Stimulated activated CD8-positive, alpha-beta memory T cell treated with anti-CD3 and anti-CD28 coated beads, Interleukin-12 subunit alpha, Interleukin-12 subunit beta, amount 100 ng/mL, for 24 hours (primary cell): ENCODE measurements at regions not wholly inside any gene's neighbourhood (a gene's known extent, or its start where the extent isn't known, plus 50 kb on each side); places are given as distances from the start of the nearest gene placed in this dataset.
"Not testable (repeated sequence)": the region's sequence is repeated elsewhere in the genome, so short reads cannot be mapped to it uniquely, and the experiment has no call there.

Experiments used
- DNase-seq: peaks from one replicate; pipeline ENCODE4 v3.0.0-alpha.2; 2020; ENCODE audit errors: extremely low read depth

GRCh38 chr10:46645110-46645509 is 66.2 kb downstream of the SYT15 start:
- DNase-seq = not testable (repeated sequence)

- DNase-seq = not testable (repeated sequence)
These were observed 67.2 kb downstream of the SYT15 start for GRCh38 chr10:46646132-46646531.

- not testable (repeated sequence) for DNase-seq
These were observed 72.0 kb downstream of the SYT15 start for GRCh38 chr10:46650967-46651366.

GRCh38 chr10:46657437-46657836 is 78.5 kb downstream of the SYT15 start:
- not testable (repeated sequence) for DNase-seq

- DNase-seq = not testable (repeated sequence)
These were observed 81.3 kb downstream of the SYT15 start for GRCh38 chr10:46660027-46660834.

- DNase-seq = not testable (repeated sequence)
These were observed 81.9 kb downstream of the SYT15 start for GRCh38 chr10:46660835-46661164.

- not testable (repeated sequence) for DNase-seq
These were observed 86.6 kb downstream of the SYT15 start for GRCh38 chr10:46665536-46665935.

- not testable (repeated sequence) for DNase-seq
These were observed 89.5 kb downstream of the SYT15 start for GRCh38 chr10:46668357-46668997.

GRCh38 chr10:46677836-46678435 is 99.0 kb downstream of the SYT15 start:
- not testable (repeated sequence) for DNase-seq

- DNase-seq = not testable (repeated sequence)
These were observed 112.5 kb downstream of the SYT15 start for GRCh38 chr10:46691397-46691796.

GRCh38 chr10:46693218-46693617 is 114.3 kb downstream of the SYT15 start:
- not testable (repeated sequence) for DNase-seq

GRCh38 chr10:46717264-46717663 is 138.3 kb downstream of the SYT15 start:
- not testable (repeated sequence) for DNase-seq

- not testable (repeated sequence) for DNase-seq
These were observed 139.1 kb downstream of the SYT15 start for GRCh38 chr10:46718014-46718413.

GRCh38 chr10:46720386-46720785 is 141.5 kb downstream of the SYT15 start:
- not testable (repeated sequence) for DNase-seq

- DNase-seq = not testable (repeated sequence)
These were observed 142.0 kb downstream of the SYT15 start for GRCh38 chr10:46720811-46721518.

- DNase-seq = not testable (repeated sequence)
These were observed 145.3 kb downstream of the SYT15 start for GRCh38 chr10:46724258-46724657.

GRCh38 chr10:46728359-46728758 is 149.4 kb downstream of the SYT15 start:
- DNase-seq = not testable (repeated sequence)

GRCh38 chr10:46730729-46731128 is 151.8 kb downstream of the SYT15 start:
- not testable (repeated sequence) for DNase-seq

- not testable (repeated sequence) for DNase-seq
These were observed 154.8 kb downstream of the SYT15 start for GRCh38 chr10:46733635-46734261.

- DNase-seq = not testable (repeated sequence)
These were observed 155.3 kb downstream of the SYT15 start for GRCh38 chr10:46734262-46734642.

- not testable (repeated sequence) for DNase-seq
These were observed 161.0 kb downstream of the SYT15 start for GRCh38 chr10:46739919-46740318.
